Retina (tissue), 1 donor: ENCODE measurements at regions not wholly inside any gene's neighbourhood (a gene's known extent, or its start where the extent isn't known, plus 50 kb on each side); places are given as distances from the start of the nearest gene placed in this dataset.
A peak's percentile ranks its signal among the peaks of the same experiment; 100 is the strongest.

Experiments used
- DNase-seq: peaks from one replicate; pipeline ENCODE4 v3.0.0-alpha.2; 2016

- DNase-seq: no peak
Measured at GRCh38 chr11:27187848-27188621, 147.4 kb downstream of the BBOX1 start.

DNA sequence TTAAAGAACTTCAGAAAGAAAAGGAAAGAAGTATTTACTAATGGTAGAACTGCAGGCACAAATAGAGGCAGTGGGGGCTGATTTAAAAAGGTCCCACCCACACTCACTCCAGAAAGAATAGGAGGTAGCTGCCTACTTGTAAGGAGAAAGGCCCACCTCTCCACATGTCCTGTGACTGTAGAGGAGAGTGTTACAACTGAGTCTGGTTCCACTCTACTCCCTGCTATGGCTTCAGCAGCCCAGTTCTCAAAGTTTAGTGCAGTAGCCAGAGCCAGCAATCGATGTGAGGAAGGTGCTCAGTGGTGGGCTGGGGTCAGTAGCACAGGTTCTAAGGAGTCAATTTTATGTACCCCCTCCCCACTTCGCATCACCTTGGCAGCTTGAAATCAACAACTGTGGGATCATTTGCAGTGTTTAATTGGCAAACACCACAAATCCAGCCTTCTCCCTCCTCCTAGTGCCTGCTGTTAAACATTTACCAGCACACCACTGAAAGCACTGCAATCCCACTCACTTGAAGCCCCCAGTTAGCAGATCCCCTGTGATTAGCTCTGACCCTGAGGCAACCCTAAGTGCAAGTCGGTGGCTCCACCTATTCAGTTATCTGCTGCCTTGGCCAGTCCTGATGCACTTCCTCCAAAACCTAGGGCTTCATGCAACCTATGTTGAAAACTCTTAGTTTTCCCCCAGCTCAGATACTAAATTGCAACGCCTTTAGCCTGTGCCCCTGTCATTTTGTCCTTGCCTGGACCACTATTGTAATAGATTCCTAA, 146.6 kb downstream of the BBOX1 start:
- no peak for DNase-seq

- no peak for DNase-seq
Measured at GRCh38 chr11:27186580-27186979, 146.0 kb downstream of the BBOX1 start.

GRCh38 chr11:27184458-27185312, 144.1 kb downstream of the BBOX1 start:
- no peak for DNase-seq

- DNase-seq: peak; percentile 72
Measured at GRCh38 chr11:27183672-27184457, 143.2 kb downstream of the BBOX1 start.

- DNase-seq: peak; percentile 61
Measured at GRCh38 chr11:27179334-27179733, 138.7 kb downstream of the BBOX1 start.

GRCh38 chr11:27178859-27179258, 138.2 kb downstream of the BBOX1 start:
- peak; percentile 43 for DNase-seq
